MM.1S (cell line): ENCODE measurements at regions not wholly inside any gene's neighbourhood (a gene's known extent, or its start where the extent isn't known, plus 50 kb on each side); places are given as distances from the start of the nearest gene placed in this dataset.

Experiments
- EZH2 ChIP-seq: fragments of 300-600 bp; sonication (generic); optimal IDR thresholded peaks from 2 replicates; pipeline ENCODE3; 2017; ENCODE audit warnings: low read depth, mild to moderate bottlenecking, antibody characterized with exemption, low read length, mixed read lengths
- TF ChIP-seq, protein P1 (sequence below): fragments of 300-600 bp; sonication (generic); IDR thresholded peaks from 2 replicates; pipeline ENCODE4 v1.5.1; 2016; ENCODE audit warnings: antibody characterized with exemption, low read length, mixed read lengths

DNA sequence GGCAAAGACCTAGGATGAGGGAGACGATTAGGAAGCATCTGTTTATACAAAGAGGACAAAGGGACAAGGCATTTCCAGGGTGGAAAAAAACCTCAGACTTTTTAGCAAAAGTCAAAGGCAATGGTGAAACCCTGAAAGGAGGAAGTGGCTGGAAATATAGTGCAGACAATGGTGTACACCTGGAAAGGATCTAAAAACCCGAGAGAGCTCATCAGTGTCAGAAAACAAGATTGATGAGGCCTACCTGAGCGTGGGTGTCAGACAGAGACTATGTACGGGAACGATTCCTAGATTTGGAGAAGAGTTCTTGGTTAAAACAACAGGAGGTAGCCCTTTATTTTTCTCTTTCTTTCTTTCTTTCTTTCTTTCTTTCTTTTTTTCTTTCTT, 68.8 kb upstream of the HUNK start:
- TF ChIP-seq, protein P1, sequence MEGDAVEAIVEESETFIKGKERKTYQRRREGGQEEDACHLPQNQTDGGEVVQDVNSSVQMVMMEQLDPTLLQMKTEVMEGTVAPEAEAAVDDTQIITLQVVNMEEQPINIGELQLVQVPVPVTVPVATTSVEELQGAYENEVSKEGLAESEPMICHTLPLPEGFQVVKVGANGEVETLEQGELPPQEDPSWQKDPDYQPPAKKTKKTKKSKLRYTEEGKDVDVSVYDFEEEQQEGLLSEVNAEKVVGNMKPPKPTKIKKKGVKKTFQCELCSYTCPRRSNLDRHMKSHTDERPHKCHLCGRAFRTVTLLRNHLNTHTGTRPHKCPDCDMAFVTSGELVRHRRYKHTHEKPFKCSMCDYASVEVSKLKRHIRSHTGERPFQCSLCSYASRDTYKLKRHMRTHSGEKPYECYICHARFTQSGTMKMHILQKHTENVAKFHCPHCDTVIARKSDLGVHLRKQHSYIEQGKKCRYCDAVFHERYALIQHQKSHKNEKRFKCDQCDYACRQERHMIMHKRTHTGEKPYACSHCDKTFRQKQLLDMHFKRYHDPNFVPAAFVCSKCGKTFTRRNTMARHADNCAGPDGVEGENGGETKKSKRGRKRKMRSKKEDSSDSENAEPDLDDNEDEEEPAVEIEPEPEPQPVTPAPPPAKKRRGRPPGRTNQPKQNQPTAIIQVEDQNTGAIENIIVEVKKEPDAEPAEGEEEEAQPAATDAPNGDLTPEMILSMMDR, result no peak
- TF ChIP-seq EZH2, result no peak
